HS-5 (cell line): ENCODE measurements at regions not wholly inside any gene's neighbourhood (a gene's known extent, or its start where the extent isn't known, plus 50 kb on each side); places are given as distances from the start of the nearest gene placed in this dataset.

Experiments used
- DNase-seq: peaks from one replicate; pipeline ENCODE4 v3.0.0-alpha.2; 2012; ENCODE audit warnings: low read depth

DNA sequence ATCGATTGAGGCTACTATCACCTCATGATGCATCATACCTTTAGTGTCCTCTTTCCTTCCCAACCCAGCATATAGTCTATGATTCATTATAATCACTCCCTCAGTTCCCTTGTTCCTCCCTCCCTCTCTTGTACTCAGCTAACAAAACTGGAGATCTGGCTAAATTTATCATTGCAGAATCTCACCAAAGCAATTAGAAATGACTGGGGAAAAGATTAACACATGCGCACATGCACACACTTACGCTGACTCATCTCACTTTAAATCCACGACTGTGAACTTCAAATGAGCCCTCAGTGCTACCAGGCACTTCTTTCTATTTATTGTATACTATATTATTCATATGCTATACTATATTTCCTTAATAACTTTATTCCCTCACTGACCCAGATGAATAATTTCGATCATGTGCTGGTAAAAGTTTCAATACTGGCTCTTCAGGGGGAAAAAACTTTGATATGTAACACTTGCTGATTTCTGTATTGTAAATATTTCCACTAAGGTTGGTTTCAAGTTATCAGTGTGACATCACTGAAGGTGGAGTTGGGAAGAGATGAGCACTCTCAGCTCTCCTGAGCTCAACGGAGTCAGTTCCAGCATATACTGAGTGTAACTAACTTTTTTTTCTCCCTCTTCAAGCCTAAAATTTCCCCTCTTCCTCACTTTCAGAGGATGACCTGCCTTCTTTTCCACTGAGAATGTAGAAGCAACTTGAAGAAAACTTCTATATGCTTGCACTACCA is 613.7 kb upstream of the B3GALT2 start:
- no peak for DNase-seq

DNA sequence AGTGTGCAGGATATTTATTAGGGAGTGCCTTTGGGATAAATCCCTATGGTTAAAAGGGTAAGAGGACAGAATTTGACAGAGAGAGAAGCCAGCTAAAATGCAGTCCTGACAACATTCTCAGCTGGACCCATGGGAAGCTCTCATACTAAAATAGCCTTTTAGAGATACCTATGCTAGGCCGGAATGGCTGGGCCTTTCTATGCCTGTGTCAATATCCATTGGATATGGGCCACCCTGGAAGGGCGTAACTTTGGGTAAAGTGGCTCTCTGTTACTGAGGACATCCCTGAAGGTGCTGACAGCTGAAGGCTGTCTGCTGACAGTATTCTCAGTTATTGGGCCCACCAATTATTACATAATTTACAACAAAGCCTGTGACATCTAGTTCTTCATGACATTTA is 613.0 kb upstream of the B3GALT2 start:
- DNase-seq, result no peak

DNA sequence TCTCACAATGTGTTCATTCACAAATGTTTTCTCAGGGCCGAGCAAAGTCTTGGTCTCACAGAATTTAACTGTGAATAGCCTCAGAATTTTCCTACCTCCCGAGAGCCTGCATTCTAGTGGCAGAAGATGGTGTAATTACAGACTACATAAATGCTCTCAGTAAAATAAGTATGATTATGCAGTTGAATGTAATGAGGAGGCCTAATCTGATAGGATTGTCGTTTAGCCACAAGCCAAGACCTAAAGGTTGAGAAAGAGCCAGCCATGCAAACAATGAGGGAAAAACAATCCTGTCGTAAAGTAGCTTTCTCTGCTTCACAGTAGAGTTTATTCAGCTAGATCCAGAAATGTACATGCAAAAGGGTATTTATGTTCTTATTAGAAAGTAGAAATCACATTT is 607.8 kb upstream of the B3GALT2 start:
- DNase-seq, result no peak

DNA sequence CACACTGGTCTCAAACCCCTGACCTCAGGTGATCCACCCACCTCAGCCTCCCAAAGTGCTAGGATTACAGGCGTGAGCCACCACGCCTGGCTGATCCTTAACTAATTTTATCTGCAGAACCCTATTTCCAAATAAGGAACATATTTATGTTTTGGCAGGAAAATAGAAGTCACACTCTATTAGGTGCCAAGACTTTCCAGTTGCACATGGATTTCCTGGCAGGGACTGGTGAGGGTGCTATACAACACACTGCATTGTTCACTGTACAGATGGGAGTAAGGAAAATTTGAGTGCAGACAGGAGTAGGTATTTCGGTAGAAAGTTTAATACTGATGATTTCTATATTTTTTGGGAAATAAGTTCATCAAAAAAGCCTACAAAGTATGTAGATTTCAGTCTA is 605.3 kb upstream of the B3GALT2 start:
- DNase-seq, result no peak

DNA sequence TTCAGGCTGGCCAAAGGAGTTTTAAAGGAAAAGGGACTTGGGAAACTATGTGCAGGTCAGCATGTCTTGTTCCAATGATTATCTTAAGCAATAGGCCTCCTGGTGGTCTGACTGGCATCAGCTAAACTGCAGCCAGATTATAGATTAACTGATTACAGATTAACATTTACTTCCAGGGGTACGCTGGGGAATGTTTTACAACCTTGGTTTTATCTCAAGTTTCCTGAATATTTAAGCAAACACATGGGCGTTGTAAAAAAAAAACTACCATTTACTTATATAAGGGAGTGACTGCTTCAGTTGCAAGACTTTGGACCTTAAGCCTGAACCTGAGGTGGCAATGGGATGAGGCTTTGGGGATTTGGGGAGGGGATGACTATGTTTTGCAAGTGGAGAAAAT is 600.6 kb upstream of the B3GALT2 start:
- no peak for DNase-seq

DNA sequence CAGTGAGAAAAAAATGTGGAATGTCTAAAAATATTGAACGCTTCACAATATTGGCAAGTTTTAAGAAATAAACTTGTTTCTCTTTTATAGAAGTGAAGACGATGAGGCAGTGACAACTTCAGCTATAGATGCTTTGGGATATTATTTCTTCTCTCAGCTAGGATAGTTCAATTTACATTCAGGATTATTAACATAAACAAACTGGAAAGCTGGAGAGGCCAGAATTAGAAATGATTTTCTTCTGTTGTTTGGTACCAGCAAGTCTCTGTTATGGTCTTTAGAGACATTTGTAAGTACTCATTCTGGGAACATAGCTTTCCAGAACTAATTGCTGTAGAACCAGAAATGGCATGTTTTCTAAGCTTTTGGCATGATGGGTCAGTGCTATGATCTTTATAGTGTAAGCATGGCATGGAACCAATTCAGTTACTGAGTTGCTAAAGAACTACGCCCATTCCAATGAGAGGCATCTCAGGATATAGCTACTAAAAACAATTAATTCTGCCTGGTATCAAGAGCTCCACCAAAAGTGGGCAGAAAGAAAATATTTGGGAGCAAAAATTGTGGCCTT is 599.5 kb upstream of the B3GALT2 start:
- no peak for DNase-seq

DNA sequence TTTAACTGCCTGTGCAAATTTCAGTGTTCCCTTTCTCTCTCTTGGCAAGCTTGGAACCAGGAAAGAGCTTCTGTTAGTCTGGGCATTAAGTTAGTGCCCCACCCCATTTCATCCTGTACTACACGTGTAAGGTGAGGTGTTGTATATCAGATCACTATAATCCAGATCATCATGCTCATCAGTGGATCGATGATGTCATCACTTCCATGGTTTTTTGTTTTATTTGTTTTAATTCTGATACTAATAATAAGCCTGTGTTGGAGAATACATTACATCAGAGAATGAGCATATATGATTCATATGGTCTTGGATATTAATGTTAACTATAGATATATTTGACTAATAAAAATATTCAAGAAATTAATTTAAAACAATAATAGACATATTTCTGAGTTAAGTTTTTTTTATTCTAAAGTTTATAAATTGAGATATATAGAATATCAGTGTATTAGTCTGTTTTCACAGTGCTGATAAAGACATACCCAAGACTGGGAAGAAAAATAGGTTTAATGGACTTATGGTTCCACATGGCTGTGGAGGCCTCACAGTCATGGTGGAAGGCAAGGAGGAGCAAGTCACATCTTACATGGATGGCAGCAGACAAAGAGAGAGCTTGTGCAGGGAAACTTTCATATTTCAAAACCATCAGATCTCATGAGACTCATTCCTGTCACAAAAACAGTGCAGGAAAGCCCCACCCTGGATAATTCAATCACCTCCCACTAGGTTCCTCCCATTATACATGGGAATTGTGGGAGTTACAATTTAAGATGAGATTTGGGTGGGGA is 588.3 kb upstream of the B3GALT2 start:
- DNase-seq, result no peak

DNA sequence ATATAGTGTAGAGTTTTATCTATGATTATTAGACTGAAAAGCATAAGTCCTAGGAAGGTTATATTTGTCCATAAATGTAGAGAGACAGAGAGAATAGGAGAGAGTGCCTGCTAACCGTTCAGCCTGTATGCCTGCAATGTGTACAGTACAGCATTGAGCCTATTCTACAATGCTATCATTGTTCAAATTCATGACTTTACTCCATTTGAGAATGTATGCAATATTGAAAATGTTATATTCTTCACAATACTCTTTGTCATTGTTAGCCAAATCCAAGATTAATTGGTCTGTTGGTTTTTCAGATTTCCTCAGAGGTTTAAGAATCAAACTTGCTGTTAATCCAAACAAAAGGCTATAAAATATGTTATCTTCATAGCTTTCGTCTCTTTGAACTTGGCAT is 585.2 kb upstream of the B3GALT2 start:
- DNase-seq, result no peak

DNA sequence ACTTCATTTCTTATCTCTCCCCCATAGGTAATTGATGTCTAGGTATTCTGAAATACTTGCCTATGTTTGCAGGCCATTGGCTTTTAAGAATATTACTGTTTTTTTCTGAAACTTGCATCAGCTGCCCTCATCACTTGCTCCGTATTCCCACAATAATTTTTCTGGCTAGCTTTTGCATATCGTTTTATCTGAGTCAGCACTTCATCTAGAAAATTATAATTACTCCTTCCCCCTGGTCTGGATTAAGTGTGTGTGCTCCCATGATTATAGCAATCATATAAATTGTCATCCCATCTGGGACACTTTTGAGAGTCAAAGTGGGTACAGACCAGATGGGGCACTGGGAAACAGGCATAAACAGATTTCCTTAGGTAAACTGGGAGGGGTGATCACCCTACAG is 583.2 kb upstream of the B3GALT2 start:
- no peak for DNase-seq

DNA sequence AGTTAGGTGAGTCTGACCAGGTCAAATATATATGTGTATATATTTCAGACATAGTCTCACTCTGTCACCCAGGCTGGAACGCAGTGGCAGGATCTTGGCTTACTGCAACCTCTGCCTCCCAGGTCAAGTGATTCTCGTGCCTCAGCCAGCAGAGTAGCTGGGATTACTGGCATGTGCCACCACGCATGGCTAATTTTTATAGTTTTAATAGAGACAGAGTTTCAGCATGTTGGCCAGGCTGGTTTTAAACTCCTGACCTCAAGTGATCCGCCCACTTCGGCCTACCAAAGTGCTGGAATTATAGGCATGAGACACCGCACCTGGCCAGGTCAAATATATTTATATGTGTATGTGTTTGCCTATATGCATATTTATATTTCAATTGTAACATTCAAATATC is 581.5 kb upstream of the B3GALT2 start:
- no peak for DNase-seq

DNA sequence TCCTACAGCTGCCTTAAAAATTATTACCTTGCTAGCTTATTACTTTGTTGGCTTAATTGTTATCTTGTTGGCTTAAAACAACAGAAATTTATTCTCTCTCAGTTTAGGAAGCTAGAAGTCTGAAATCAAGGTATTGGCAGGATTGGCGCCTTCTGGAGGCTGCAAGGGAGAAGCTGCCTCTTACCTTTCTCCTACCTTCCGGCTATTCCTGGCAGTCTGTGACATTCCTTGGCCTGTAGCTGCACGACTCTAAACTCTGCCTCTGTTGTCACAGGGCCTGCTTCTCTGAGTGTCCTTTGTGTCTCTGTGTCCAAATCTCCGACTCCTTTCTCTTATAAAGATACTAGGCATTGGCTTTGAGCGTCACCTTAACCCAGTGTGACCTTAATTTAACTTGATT is 579.9 kb upstream of the B3GALT2 start:
- no peak for DNase-seq

DNA sequence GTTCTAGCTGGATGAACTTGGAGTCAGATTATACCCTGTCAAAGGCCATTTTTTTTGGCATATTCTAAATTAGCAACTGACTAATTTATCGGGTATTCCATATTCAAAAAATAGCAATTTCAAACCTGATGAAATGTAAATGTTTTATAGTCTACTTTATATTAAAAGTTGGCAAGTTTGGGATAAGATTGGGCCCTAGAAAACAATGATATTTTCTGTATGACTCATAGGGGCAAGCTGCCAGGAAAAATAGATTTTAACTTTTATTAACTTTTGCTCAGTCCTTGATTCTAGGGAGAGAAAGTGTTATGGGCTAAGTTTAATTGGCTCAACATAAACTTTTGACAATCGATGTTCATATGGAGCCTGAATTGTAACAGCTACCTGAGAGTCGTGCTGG is 576.9 kb upstream of the B3GALT2 start:
- DNase-seq, result peak; percentile 15

DNA sequence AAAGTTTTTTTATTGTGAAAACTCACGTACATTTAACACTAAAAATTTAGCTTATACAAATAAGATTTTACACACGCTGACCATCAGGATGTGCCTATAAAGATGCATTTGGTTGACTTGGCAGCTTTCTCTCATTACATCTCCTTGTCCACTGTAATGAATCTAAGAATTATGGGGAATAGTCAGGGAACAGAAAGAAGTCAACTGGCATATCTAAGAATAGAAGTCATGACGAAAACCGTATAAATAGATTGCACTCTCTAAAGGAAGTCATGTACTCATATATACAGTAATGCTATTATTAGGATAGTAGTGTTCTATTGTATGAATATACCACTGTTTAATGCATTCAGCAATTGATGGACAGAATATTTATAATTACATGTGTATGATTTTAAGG is 575.8 kb upstream of the B3GALT2 start:
- no peak for DNase-seq

DNA sequence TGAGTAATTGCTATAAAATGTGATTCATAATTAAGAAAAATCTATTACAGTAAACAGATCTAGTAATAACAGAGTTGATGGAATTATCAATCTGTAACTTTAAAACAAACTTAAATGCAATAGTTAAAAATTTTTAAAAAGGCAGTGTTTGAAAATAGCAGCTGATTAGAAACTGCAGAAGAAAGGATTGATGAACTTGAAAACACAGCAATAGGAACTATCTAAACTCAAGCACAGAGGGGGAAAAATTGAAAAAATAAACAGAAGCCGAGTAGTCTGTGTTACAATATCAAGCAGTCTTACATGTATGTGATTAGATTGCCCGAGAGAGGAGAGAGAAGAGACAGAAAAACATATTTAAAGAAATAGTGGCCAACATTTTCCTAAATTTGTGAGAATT is 569.0 kb upstream of the B3GALT2 start:
- DNase-seq, result no peak

DNA sequence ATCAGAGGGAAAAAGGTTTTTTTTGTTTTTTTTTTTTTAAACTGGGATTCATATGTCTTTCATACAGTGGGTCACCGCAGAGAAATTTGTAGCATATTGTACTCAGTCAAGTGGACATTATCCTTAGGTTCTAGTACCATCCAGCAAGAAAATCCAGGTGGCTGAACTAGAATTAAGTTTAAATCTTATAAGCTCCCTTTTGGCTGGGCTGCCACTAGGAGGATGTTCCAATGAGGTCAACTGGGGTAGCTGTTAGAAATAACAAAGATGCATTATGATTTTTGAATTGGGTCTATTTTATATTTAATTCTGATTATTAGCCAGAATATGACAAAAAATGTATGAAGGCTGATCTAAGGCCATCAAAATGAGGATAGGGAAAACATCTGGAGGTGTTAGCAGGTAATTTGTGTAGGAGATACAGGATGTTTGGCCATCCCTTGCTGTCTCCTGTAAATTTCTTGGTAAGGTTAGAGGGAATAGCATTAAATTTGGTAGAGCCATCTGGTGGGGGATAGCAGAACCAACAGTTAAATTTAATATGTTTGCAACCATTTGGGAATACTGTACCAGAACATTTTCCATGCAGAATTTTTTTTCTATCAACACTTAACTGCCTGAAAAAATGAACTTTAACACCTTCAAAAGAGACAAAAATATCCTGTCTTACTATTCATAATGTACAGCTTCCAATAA is 568.5 kb upstream of the B3GALT2 start:
- DNase-seq, result no peak

DNA sequence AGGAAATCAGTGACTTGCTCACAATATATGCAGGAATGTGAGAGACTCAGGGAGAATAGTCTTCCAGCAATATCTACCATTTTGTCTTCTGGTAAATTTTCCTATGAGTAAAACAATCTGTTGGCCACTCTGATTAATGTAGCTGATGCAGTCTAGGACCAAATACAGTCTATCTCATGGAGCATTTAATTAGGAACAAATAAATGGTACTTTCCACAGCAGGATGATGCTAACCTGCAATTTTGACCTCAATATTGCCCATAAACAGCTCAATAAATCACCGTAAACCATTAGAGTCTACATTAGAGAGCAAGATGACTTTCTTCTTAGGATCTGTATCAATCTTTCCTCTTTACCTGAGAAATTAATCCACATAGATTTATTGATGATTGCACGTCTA is 567.7 kb upstream of the B3GALT2 start:
- DNase-seq, result no peak

DNA sequence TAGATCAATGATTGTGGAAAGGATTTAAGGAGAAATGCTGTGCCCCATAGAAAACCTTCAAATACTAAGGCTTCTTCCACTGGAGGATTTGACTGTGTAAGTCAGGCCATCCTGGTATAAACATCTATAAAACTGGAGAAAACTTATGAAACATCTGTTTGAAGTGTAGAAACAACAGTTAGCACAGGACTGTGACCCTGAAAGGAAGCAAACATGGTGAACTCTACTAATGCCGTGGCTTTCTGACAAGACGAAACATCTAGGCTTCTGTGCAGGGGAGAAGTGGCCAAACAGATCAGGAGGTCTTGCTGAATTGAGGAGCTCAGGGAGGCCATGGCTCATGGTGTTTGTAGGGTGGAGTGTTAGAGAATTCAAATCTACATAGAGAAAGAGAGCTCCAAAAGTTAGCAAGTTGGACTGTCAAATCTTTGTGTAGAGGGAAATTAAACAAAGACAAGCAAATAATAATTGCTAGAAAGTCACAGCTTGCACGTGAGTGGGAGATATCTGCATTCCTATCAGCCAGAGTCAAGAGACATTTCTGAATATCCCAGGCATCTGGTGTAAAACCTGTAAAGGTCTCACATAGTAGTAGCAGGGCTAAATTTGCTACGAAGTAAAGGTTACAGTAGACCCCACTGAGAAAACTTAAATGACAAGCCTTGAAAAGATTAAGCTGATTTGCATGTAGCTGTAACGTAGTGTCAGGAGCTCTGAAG is 566.8 kb upstream of the B3GALT2 start:
- DNase-seq, result no peak

DNA sequence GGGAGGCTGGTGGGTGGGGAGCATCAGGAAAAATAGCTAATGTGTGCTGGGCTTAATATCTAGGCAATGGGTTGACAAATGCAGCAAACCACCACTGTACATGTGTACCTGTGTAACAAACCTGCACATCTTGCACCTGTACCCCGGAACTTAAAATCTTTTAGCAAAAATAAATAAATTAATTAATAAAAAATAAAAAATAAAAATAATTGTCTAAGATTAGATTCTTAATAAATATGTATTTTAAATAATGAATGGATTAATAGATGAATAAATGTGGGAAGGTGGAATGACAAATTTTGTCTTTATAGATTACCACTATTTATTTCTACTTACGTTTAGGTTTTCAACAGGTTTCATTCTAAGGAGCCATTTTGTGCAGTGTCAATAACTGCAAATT is 563.5 kb upstream of the B3GALT2 start:
- no peak for DNase-seq

DNA sequence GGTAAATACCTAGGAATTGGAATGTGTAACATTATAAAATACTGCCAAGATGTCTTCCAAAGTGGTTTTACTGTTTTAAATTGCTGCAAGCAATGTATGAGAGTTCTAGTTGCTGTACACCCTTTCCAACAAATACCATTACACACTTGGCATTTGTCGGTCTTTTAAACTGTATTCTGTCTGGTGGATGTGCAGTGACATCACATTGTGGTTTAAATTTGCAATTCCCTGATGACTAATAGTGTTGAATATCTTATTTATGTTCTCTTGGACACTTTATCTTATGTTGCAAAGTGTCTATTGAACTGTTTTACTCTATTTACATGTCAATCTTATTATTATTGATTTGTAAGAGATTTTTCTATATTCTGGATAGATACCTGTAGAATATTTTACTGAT is 561.2 kb upstream of the B3GALT2 start:
- DNase-seq, result no peak

DNA sequence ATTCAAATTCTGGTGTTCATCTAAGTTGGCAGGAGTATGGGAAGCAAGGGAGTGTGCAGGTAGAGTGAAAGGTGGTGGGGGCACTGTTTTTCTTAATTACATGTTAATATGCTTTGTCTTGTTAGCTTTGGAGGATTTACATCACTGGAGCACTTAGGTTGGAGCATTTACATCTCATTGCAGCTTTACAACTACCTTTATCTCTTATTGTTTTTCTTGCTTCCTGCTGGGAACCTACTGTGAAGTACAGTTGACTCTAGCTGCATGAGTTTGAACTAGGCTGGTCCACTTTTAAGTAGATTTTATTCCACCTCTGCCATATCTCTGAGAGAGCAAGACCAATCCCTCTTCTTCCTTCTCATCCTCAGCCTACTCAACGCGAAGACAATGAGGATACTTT is 554.8 kb upstream of the B3GALT2 start:
- DNase-seq, result no peak

DNA sequence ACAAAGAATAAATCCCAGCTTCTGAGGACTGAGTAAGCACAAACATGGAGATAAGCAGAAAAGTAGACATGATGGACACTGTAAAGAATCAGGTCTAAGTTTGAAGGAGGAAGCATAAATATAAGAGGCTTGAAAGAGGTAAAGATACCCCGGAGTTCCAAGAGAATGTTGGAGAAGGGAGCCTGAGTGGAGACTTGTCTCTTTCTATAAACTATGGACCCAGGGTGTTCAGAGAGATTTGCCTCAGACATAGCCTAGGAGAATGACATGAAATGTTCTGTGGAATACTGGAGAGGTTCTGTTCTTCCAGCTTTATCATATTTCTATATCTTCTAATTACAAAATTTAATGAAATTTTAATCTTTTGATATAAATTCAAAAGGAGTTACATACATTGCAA is 554.3 kb upstream of the B3GALT2 start:
- no peak for DNase-seq

DNA sequence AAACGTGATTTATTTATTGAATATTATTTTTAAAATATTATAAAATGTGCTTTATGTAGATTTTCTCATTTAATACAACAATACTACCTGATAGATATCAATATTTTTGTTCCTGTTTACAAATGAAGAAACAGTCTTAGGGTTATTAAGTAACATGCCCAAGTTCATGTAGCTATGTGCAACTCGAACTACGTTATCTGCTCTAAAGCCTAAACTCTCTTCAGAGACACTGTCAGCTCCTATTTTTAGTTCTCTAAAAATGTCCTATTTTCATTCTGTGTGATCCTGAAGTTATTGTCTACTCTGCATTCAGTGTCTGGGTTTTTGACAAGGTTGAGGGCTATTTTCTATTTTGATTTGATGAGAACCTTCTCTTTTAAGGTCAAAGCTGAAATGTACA is 550.1 kb upstream of the B3GALT2 start:
- no peak for DNase-seq
